Activated T-cell treated with anti-CD3 and anti-CD28 coated beads, Interleukin-2, amount 50 U/mL, for 72 hours (primary cell): ENCODE measurements at regions not wholly inside any gene's neighbourhood (a gene's known extent, or its start where the extent isn't known, plus 50 kb on each side); places are given as distances from the start of the nearest gene placed in this dataset.

Experiments used
- ATAC-seq, 2 donors: fragments of 150-1000 bp; cut with Tn5 transposase; replicated peaks in 1 of 2; 2 replicates each; pipeline ENCODE4 v1.10.0; 2021; ENCODE audit warnings: moderate library complexity in 2 of 2, mild to moderate bottlenecking in 1 of 2
- DNase-seq, 2 donors: peaks; one replicate each; pipeline ENCODE4 v3.0.0; 2021 to 2022; ENCODE audit warnings: mixed read lengths in 1 of 2
- H3K27ac Mint-ChIP-seq: one replicate; pipeline ENCODE4 v1.8.0; 2022; ENCODE audit warnings: mild to moderate bottlenecking, moderate library complexity, mixed read lengths
- H3K27me3 Mint-ChIP-seq: one replicate; pipeline ENCODE4 v1.8.0; 2022; ENCODE audit warnings: low read depth, mixed read lengths
- H3K36me3 Mint-ChIP-seq, 2 donors: one replicate each; pipeline ENCODE4 v1.8.0; 2022; ENCODE audit warnings: mixed read lengths in 2 of 2, mild to moderate bottlenecking in 1 of 2; ENCODE audit not compliant: insufficient read depth in 2 of 2
- H3K4me1 Mint-ChIP-seq: one replicate; pipeline ENCODE4 v1.8.0; 2022; ENCODE audit warnings: low read depth, mixed read lengths
- H3K4me3 Mint-ChIP-seq, 2 donors: one replicate each; pipeline ENCODE4 v1.8.0; 2022; ENCODE audit warnings: mild to moderate bottlenecking in 2 of 2, mixed read lengths in 2 of 2, moderate library complexity in 2 of 2
- H3K9me3 Mint-ChIP-seq, 2 donors: one replicate each; pipeline ENCODE4 v1.8.0; 2022; ENCODE audit warnings: mixed read lengths in 2 of 2

- Mint-ChIP-seq H3K36me3 (no peaks in the 10 kb centered on the region), H3K9me3 (no peaks in the 10 kb centered on the region), H3K27ac (no peak overlapping the region), H3K27me3 (no peaks in the 10 kb centered on the region), H3K4me3 (no peak overlapping the region), H3K4me1 (no peaks in the 10 kb centered on the region)
- DNase-seq (no peak), ATAC-seq (no peak)
Measured at GRCh38 chr1:221292652-221293051, 413.4 kb downstream of the HLX start.

- Mint-ChIP-seq H3K4me3 (no peak overlapping the region), H3K4me1 (no peaks in the 10 kb centered on the region), H3K27me3 (peaks cover 7% of the 10 kb centered on the region), H3K9me3 (no peaks in the 10 kb centered on the region), H3K27ac (no peak overlapping the region), H3K36me3 (no peaks in the 10 kb centered on the region)
- peak in 1 of 2 donors; percentile 76 for ATAC-seq
- no peak for DNase-seq
Measured at GRCh38 chr1:221294242-221294641, 415.0 kb downstream of the HLX start.

- Mint-ChIP-seq H3K27me3 (peaks cover 24% of the 10 kb centered on the region), H3K4me1 (no peaks in the 10 kb centered on the region), H3K36me3 (no peaks in the 10 kb centered on the region), H3K4me3 (no peak overlapping the region), H3K27ac (no peak overlapping the region), H3K9me3 (no peaks in the 10 kb centered on the region)
- DNase-seq (no peak), ATAC-seq (no peak)
Measured at GRCh38 chr1:221302357-221302756, 423.1 kb downstream of the HLX start.

- Mint-ChIP-seq H3K4me3 (no peak overlapping the region), H3K27ac (no peak overlapping the region), H3K9me3 (no peaks in the 10 kb centered on the region), H3K36me3 (no peaks in the 10 kb centered on the region), H3K27me3 (peaks cover 24% of the 10 kb centered on the region), H3K4me1 (no peaks in the 10 kb centered on the region)
- ATAC-seq (no peak), DNase-seq (no peak)
Measured at GRCh38 chr1:221302810-221303209, 423.6 kb downstream of the HLX start.

- DNase-seq (no peak), ATAC-seq (no peak)
- H3K4me1 Mint-ChIP-seq, result no peaks in the 10 kb centered on the region
- no peaks in the 10 kb centered on the region for H3K36me3 Mint-ChIP-seq
- H3K27ac Mint-ChIP-seq, result no peak overlapping the region
- peaks cover 21% of the 10 kb centered on the region for H3K27me3 Mint-ChIP-seq
- no peaks in the 10 kb centered on the region for H3K9me3 Mint-ChIP-seq
- no peak overlapping the region for H3K4me3 Mint-ChIP-seq
Measured at GRCh38 chr1:221303623-221304022, 424.4 kb downstream of the HLX start.

GRCh38 chr1:221306239-221306638 is 427.0 kb downstream of the HLX start:
- H3K4me3 Mint-ChIP-seq, result no peak overlapping the region
- H3K27ac Mint-ChIP-seq, result no peak overlapping the region
- DNase-seq (no peak), ATAC-seq (no peak)
- peaks cover 11% of the 10 kb centered on the region for H3K27me3 Mint-ChIP-seq
- no peaks in the 10 kb centered on the region for H3K36me3 Mint-ChIP-seq
- no peaks in the 10 kb centered on the region for H3K4me1 Mint-ChIP-seq
- peaks cover 0 to 2% of the 10 kb centered on the region in 2 donors for H3K9me3 Mint-ChIP-seq

GRCh38 chr1:221308534-221309511 is 429.6 kb downstream of the HLX start:
- Mint-ChIP-seq H3K36me3 (no peaks in the 10 kb centered on the region), H3K27ac (no peak overlapping the region), H3K4me1 (no peaks in the 10 kb centered on the region), H3K9me3 (peaks cover 0 to 2% of the 10 kb centered on the region in 2 donors), H3K4me3 (no peak overlapping the region), H3K27me3 (peaks cover 11% of the 10 kb centered on the region)
- DNase-seq (no peak), ATAC-seq (no peak)

- no peak for DNase-seq
- no peak overlapping the region for H3K4me3 Mint-ChIP-seq
- no peaks in the 10 kb centered on the region for H3K36me3 Mint-ChIP-seq
- no peak for ATAC-seq
- peaks cover 11% of the 10 kb centered on the region for H3K27me3 Mint-ChIP-seq
- H3K4me1 Mint-ChIP-seq, result no peaks in the 10 kb centered on the region
- no peak overlapping the region for H3K27ac Mint-ChIP-seq
- peaks cover 0 to 2% of the 10 kb centered on the region in 2 donors for H3K9me3 Mint-ChIP-seq
Measured at GRCh38 chr1:221309723-221310122, 430.5 kb downstream of the HLX start.

- Mint-ChIP-seq H3K27ac (no peak overlapping the region), H3K4me1 (no peaks in the 10 kb centered on the region), H3K4me3 (no peak overlapping the region), H3K9me3 (peaks cover 0 to 2% of the 10 kb centered on the region in 2 donors), H3K36me3 (no peaks in the 10 kb centered on the region), H3K27me3 (peaks cover 13% of the 10 kb centered on the region)
- DNase-seq, result no peak
- no peak for ATAC-seq
Measured at GRCh38 chr1:221310180-221310579, 430.9 kb downstream of the HLX start.

- peaks cover 0 to 4% of the 10 kb centered on the region in 2 donors for H3K9me3 Mint-ChIP-seq
- no peak overlapping the region for H3K4me3 Mint-ChIP-seq
- ATAC-seq, result no peak
Measured at GRCh38 chr1:221315330-221315729, 426.6 kb downstream of the DUSP10 start.

GRCh38 chr1:221316491-221317056 is 425.3 kb downstream of the DUSP10 start:
- H3K9me3 Mint-ChIP-seq, result peaks cover 0 to 4% of the 10 kb centered on the region in 2 donors

More at GRCh38 chr1:221315330-221315729, 426.6 kb downstream of the DUSP10 start:
- DNase-seq, result no peak
- Mint-ChIP-seq H3K27me3 (peaks cover 15% of the 10 kb centered on the region), H3K36me3 (no peaks in the 10 kb centered on the region), H3K27ac (no peak overlapping the region), H3K4me1 (no peaks in the 10 kb centered on the region)

GRCh38 chr1:221317537-221317936 is 424.4 kb downstream of the DUSP10 start:
- DNase-seq, result no peak
- H3K4me1 Mint-ChIP-seq, result no peaks in the 10 kb centered on the region
- peaks cover 0 to 4% of the 10 kb centered on the region in 2 donors for H3K9me3 Mint-ChIP-seq
- no peak overlapping the region for H3K27ac Mint-ChIP-seq
- H3K36me3 Mint-ChIP-seq, result no peaks in the 10 kb centered on the region
- peaks cover 18% of the 10 kb centered on the region for H3K27me3 Mint-ChIP-seq
- H3K4me3 Mint-ChIP-seq, result no peak overlapping the region
- no peak for ATAC-seq

More at GRCh38 chr1:221316491-221317056, 425.3 kb downstream of the DUSP10 start:
- DNase-seq (no peak), ATAC-seq (no peak)
- peaks cover 13% of the 10 kb centered on the region for H3K27me3 Mint-ChIP-seq
- H3K4me3 Mint-ChIP-seq, result no peak overlapping the region
- H3K4me1 Mint-ChIP-seq, result no peaks in the 10 kb centered on the region
- H3K36me3 Mint-ChIP-seq, result no peaks in the 10 kb centered on the region
- peak overlapping the region; percentile 23 for H3K27ac Mint-ChIP-seq

- H3K36me3 Mint-ChIP-seq, result peaks cover 0 to 2% of the 10 kb centered on the region in 2 donors
- H3K4me3 Mint-ChIP-seq, result no peak overlapping the region
- peaks cover 2 to 11% of the 10 kb centered on the region in 2 donors for H3K9me3 Mint-ChIP-seq
- no peak overlapping the region for H3K27ac Mint-ChIP-seq
- H3K27me3 Mint-ChIP-seq, result peaks cover 8% of the 10 kb centered on the region
- DNase-seq (no peak), ATAC-seq (no peak)
- no peaks in the 10 kb centered on the region for H3K4me1 Mint-ChIP-seq
Measured at GRCh38 chr1:221327954-221328353, 413.9 kb downstream of the DUSP10 start.
